ENCODE measurements at regions not wholly inside any gene's neighbourhood (a gene's known extent, or its start where the extent isn't known, plus 50 kb on each side); places are given as distances from the start of the nearest gene placed in this dataset.

DNA sequence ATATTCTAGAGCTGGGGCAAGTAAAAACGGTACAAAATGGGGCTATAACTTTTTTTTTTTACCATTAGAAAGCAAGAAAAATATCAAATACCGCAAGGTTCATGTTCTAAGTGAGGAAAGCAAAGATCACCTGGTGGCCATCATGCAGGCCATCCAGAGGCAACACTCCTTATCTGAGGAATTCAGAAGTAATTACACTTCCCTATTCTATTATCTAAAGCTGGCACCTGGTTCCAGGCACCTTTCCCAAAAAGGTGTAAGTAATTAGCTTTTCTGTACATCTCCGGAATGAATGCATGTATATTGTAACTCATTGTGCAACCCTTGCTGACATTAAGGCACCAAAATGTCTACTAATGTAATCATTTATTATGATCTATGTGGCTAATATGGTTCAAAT is 152.5 kb upstream of the GYPC start:
- Histone ChIP-seq H3K4me1 (no peaks in the 10 kb centered on the region), H3K27ac (no peak overlapping the region), H3K36me3 (no peaks in the 10 kb centered on the region), H3K9me3 (no peaks in the 10 kb centered on the region), H3K27me3 (no peaks in the 10 kb centered on the region), H3K4me3 (no peak overlapping the region)
- intact Hi-C loops (cut with DNase I): no loop called here
- DNase-seq (no peak), ATAC-seq (no peak)
- WGBS (ENCODE audit: insufficient coverage, low coverage, low lambda C conversion rate, missing lambda C conversion rate): 54% methylated on average over 3 of the region's 3 CpGs
- TF ChIP-seq POLR2A (IDR thresholded peaks at IDR 0.05): no peak
- TF ChIP-seq, protein P1, sequence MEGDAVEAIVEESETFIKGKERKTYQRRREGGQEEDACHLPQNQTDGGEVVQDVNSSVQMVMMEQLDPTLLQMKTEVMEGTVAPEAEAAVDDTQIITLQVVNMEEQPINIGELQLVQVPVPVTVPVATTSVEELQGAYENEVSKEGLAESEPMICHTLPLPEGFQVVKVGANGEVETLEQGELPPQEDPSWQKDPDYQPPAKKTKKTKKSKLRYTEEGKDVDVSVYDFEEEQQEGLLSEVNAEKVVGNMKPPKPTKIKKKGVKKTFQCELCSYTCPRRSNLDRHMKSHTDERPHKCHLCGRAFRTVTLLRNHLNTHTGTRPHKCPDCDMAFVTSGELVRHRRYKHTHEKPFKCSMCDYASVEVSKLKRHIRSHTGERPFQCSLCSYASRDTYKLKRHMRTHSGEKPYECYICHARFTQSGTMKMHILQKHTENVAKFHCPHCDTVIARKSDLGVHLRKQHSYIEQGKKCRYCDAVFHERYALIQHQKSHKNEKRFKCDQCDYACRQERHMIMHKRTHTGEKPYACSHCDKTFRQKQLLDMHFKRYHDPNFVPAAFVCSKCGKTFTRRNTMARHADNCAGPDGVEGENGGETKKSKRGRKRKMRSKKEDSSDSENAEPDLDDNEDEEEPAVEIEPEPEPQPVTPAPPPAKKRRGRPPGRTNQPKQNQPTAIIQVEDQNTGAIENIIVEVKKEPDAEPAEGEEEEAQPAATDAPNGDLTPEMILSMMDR (IDR thresholded peaks at IDR 0.05): no peak

DNA sequence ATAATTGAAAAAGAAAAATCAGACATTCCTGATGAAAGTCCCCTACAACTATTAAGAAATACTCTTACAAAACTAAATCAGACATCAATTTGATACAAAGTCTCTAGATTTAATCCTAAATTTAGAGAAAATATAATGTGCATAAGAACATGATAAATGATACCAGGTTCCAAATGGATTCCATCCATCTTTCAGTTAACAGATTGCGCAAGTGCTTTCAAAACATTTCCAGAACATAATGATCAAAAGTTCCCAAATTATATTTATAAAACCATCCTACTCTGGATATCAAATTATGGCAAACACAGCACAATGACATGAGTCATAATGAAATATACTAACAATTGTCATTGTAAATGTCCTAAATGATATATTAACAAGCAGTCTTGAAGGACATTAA is 151.0 kb upstream of the GYPC start:
- Histone ChIP-seq H3K4me1 (no peaks in the 10 kb centered on the region), H3K4me3 (no peak overlapping the region), H3K27ac (no peak overlapping the region), H3K27me3 (no peaks in the 10 kb centered on the region), H3K36me3 (no peaks in the 10 kb centered on the region), H3K9me3 (no peaks in the 10 kb centered on the region)
- DNase-seq (no peak), ATAC-seq (no peak)
- no peak for TF ChIP-seq POLR2A (IDR thresholded peaks at IDR 0.05)
- TF ChIP-seq, protein P1 (IDR thresholded peaks at IDR 0.05): no peak
- intact Hi-C loops (cut with DNase I): no loop called here
- WGBS (ENCODE audit: insufficient coverage, low coverage, low lambda C conversion rate, missing lambda C conversion rate): 84% methylated on average over 1 of the region's 1 CpG

DNA sequence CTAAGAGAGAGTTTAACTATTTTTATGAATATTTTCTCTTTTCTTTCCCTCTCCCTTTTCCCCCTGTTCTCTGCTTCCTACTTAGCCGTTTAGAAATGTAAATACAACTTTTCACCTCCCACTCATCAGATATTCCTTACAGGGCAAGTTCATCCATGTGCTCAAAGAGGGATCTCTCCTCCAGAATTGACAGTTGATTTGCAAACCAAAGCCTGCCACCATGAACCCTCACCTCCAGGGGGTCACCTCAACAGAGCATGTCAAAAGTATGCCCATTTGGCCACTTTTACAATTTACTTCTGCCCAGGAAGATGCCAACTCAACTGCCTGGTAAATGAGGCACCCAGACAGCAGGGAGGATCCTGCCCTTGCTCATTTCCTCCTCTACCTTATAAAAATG is 149.2 kb upstream of the GYPC start:
- WGBS (ENCODE audit: insufficient coverage, low coverage, low lambda C conversion rate, missing lambda C conversion rate): 23% methylated on average over 1 of the region's 1 CpG
- no peak for DNase-seq
- H3K9me3 ChIP-seq: no peaks in the 10 kb centered on the region
- no peak for TF ChIP-seq POLR2A (IDR thresholded peaks at IDR 0.05)
- TF ChIP-seq, protein P1 (IDR thresholded peaks at IDR 0.05): no peak
- ATAC-seq: no peak
- no peak overlapping the region for H3K4me3 ChIP-seq
- no peaks in the 10 kb centered on the region for H3K4me1 ChIP-seq
- H3K36me3 ChIP-seq: no peaks in the 10 kb centered on the region
- intact Hi-C loops (cut with DNase I): no loop called here
- H3K27me3 ChIP-seq: no peaks in the 10 kb centered on the region
- H3K27ac ChIP-seq: no peak overlapping the region

DNA sequence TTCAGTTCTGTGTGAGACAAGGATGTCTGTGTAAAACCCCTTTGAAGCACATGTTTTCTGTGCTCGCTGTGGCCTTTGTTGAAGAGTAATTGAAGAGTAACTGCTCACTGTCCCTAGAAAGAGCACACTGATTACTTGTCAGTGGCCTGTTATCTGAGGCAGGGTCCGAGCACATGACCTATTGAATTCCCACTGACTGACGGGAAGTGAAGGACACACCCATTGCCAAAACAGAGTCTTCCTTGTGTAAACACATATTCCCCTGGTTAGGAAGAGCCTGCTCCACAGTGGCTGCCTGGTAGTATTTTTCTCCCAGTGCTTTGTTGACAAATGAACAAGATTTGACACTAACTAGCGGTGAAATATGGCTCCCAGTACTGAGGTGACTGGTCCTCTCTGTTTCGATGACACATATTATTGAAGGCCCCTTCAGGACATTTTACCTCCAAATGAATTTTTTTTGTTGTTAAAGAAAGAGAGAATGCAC is 148.5 kb upstream of the GYPC start:
- ATAC-seq (peak in 3 of 4 donors; percentile 16 to 38 (median 35)), DNase-seq (no peak)
- Histone ChIP-seq H3K4me3 (no peak overlapping the region), H3K9me3 (no peaks in the 10 kb centered on the region), H3K36me3 (no peaks in the 10 kb centered on the region), H3K27ac (no peak overlapping the region), H3K4me1 (no peaks in the 10 kb centered on the region), H3K27me3 (no peaks in the 10 kb centered on the region)
- TF ChIP-seq, protein P1 (IDR thresholded peaks at IDR 0.05): no peak
- no peak for TF ChIP-seq POLR2A (IDR thresholded peaks at IDR 0.05)
- intact Hi-C loops (cut with DNase I): no loop called here
- 15% methylated on average over 5 of the region's 5 CpGs for WGBS (ENCODE audit: insufficient coverage, low coverage, low lambda C conversion rate, missing lambda C conversion rate)

DNA sequence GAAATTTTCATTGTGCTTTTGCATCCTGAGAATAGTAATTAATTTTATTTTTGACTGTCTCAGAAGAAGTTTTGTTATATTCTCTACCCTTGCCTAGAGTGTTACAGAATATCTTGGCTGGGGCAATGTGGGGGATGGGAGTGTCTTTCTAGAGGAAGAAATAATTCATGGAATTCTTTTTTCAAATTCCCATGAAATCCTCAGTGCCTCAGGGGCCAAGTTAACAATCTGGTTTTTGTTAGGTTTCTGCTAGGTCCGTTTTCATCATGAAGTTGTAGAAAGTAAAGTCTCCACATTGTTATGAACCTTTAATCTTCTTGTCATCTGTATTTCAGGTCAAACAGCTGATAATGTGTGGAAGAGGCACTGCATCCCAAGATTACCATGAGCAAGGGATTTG is 145.6 kb upstream of the GYPC start:
- Histone ChIP-seq H3K27me3 (no peaks in the 10 kb centered on the region), H3K4me1 (no peaks in the 10 kb centered on the region), H3K9me3 (no peaks in the 10 kb centered on the region), H3K4me3 (no peak overlapping the region), H3K27ac (no peak overlapping the region), H3K36me3 (no peaks in the 10 kb centered on the region)
- WGBS (ENCODE audit: insufficient coverage, low coverage, low lambda C conversion rate, missing lambda C conversion rate): 50% methylated on average over 1 of the region's 1 CpG
- TF ChIP-seq POLR2A (IDR thresholded peaks at IDR 0.05): no peak
- TF ChIP-seq, protein P1 (IDR thresholded peaks at IDR 0.05): no peak
- intact Hi-C loops (cut with DNase I): no loop called here
- no peak for DNase-seq
- no peak for ATAC-seq

Data from right lobe of liver (tissue), 6 donors.